Stomach (tissue), 8 donors: ENCODE measurements at regions not wholly inside any gene's neighbourhood (a gene's known extent, or its start where the extent isn't known, plus 50 kb on each side); places are given as distances from the start of the nearest gene placed in this dataset.

Experiments
- DNase-seq, 2 donors: peaks; one replicate each; pipeline versions ENCODE4 v3.0.0 to v3.0.0-alpha.2; 2013 to 2019
- H3K27ac ChIP-seq, 5 donors: fragments of 200-600 bp in 4 of 5; sonication (generic) in 4 of 5; one replicate each; pipeline ENCODE4 v1.5.1; 2013 to 2019; ENCODE audit warnings: mild to moderate bottlenecking in 1 of 5, moderate library complexity in 1 of 5
- H3K27me3 ChIP-seq, 3 donors: fragments of 200-600 bp; sonication (generic); one replicate each; pipeline ENCODE4 v1.5.1; 2017 to 2019; ENCODE audit warnings: mixed run types in 1 of 3
- H3K36me3 ChIP-seq, 4 donors: fragments of 200-600 bp; sonication (generic); 1 replicate in 3 of 4; 2 replicates in 1 of 4; pipeline ENCODE4 v1.5.1; 2016 to 2019
- H3K4me1 ChIP-seq, 4 donors: fragments of 200-600 bp; sonication (generic); one replicate each; pipeline ENCODE4 v1.5.1; 2016 to 2019
- H3K4me3 ChIP-seq, 4 donors: fragments of 200-600 bp; sonication (generic) in 3 of 4; one replicate each; pipeline ENCODE4 v1.5.1; 2016 to 2019; ENCODE audit warnings: mild to moderate bottlenecking in 1 of 4
- H3K9me3 ChIP-seq, 4 donors: fragments of 200-600 bp; sonication (generic); one replicate each; pipeline ENCODE4 v1.5.1; 2016 to 2019
- EP300 ChIP-seq: sonication (generic); formaldehyde crosslinking; IDR thresholded peaks from one replicate; pipeline ENCODE4 v1.6.1; 2017; ENCODE audit warnings: antibody characterized with exemption
- POLR2A ChIP-seq, 4 donors: fragments of 450-650 bp; IDR thresholded peaks; one replicate each; pipeline ENCODE4 v1.6.1; 2016; ENCODE audit warnings: antibody characterized with exemption in 4 of 4, control low read depth in 2 of 4, mild to moderate bottlenecking in 1 of 4, moderate library complexity in 1 of 4
- POLR2AphosphoS5 ChIP-seq, 3 donors: sonication (generic); formaldehyde crosslinking; IDR thresholded peaks; one replicate each; pipeline ENCODE4 v1.6.1; 2016; ENCODE audit warnings: antibody characterized with exemption in 3 of 3
- WGBS, 5 donors: extraction: QIAGEN DNeasy Blood & Tissue Kit in 3 of 5; methylation state at CpG; one replicate each; pipeline versions ENCODE4 v1.1.5 to v1.1.7; 2013 to 2018; 5-methylcytosine and 5-hydroxymethylcytosine counted together
- intact Hi-C: fragments of 100-400 bp; cut with DNase I; formaldehyde crosslinking; loops from one replicate; pipeline ENCODE4 v1.15.1; 2023; ENCODE audit warnings: low total_unique reads
- TF ChIP-seq, protein P1 (sequence below), 7 experiments: fragments of 450-650 bp in 4 of 7; fragments of 200-600 bp in 3 of 7; sonication (generic) in 3 of 7; IDR thresholded peaks; one replicate each; pipeline ENCODE4 v1.5.1; 2016 to 2019; ENCODE audit warnings: antibody characterized with exemption in 7 of 7, control low read depth in 2 of 7, mild to moderate bottlenecking in 1 of 7
- donor health status: healthy with polysubstance abuse.
- donor health status: Bipolar disorder and iron deficiency.
- donor health status: healthy.

DNA sequence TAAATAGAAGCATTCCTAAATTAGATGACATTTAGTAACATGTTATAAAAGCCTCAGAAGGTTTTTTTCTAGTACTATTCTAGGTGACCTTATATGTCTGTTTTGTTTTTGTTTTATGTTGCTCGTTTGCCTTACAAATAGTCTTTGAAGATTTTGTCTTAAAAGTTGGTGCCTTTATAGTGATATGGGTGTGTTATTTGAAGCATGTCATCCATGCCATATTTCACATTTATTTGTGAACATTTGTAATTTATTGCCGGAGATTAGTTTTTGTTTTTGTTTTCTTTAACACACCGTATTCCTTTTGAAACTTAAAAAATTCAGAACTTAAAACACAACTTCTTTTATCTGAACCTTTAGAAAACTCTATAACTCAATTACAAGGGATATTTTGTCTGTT lies 422.8 kb upstream of the PCDH9 start:
- TF ChIP-seq, protein P1, sequence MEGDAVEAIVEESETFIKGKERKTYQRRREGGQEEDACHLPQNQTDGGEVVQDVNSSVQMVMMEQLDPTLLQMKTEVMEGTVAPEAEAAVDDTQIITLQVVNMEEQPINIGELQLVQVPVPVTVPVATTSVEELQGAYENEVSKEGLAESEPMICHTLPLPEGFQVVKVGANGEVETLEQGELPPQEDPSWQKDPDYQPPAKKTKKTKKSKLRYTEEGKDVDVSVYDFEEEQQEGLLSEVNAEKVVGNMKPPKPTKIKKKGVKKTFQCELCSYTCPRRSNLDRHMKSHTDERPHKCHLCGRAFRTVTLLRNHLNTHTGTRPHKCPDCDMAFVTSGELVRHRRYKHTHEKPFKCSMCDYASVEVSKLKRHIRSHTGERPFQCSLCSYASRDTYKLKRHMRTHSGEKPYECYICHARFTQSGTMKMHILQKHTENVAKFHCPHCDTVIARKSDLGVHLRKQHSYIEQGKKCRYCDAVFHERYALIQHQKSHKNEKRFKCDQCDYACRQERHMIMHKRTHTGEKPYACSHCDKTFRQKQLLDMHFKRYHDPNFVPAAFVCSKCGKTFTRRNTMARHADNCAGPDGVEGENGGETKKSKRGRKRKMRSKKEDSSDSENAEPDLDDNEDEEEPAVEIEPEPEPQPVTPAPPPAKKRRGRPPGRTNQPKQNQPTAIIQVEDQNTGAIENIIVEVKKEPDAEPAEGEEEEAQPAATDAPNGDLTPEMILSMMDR (IDR thresholded peaks at IDR 0.05): no peak
- TF ChIP-seq EP300: no peak
- no peak for TF ChIP-seq POLR2AphosphoS5 (IDR thresholded peaks at IDR 0.05)
- no peak for TF ChIP-seq POLR2A (IDR thresholded peaks at IDR 0.05)
- WGBS, 5 donors: 64 to 78% (median 69%) methylated on average over 3 of the region's 3 CpGs
- Histone ChIP-seq H3K27me3 (no peaks in the 10 kb centered on the region), H3K4me3 (no peak overlapping the region), H3K9me3 (no peaks in the 10 kb centered on the region), H3K27ac (no peak overlapping the region), H3K36me3 (no peaks in the 10 kb centered on the region), H3K4me1 (no peaks in the 10 kb centered on the region)
- DNase-seq: no peak
- intact Hi-C loops: no loop called here

DNA sequence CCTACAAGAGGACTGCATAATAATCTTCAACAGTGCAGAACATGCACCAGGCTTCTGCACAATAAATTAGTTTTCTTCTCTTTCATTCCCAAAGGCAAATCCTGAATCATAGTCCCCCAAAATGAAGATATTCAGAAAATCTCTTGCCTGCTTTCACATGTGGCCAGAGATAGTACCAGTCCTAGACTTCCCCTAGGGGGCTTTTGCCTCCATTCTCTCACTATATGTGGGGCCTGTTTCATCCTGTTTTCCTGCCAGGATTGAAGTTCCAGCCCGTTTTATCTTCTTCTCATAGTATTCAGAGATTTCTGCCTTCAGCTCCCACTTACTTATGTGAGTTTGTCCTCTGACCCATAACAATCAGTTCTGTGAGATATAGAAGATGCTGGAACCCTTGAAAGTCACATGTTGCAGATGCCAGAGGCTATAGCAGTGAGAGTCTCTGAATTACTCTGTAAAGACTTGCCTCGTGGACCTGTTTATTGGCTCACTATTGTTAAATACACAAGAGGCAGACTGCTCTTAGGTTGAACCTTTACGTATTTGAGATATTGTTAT lies 421.9 kb upstream of the PCDH9 start:
- WGBS, 5 donors: 27 to 37% (median 31%) methylated on average over 3 of the region's 3 CpGs
- no peaks in the 10 kb centered on the region for H3K9me3 ChIP-seq
- H3K27ac ChIP-seq: no peak overlapping the region
- H3K4me1 ChIP-seq: no peaks in the 10 kb centered on the region
- H3K4me3 ChIP-seq: no peak overlapping the region
- intact Hi-C loops: no loop called here
- DNase-seq: no peak
- H3K36me3 ChIP-seq: no peaks in the 10 kb centered on the region
- TF ChIP-seq POLR2A (IDR thresholded peaks at IDR 0.05): no peak
- TF ChIP-seq POLR2AphosphoS5 (IDR thresholded peaks at IDR 0.05): no peak
- TF ChIP-seq EP300: no peak
- TF ChIP-seq, protein P1 (IDR thresholded peaks at IDR 0.05): no peak
- no peaks in the 10 kb centered on the region for H3K27me3 ChIP-seq

DNA sequence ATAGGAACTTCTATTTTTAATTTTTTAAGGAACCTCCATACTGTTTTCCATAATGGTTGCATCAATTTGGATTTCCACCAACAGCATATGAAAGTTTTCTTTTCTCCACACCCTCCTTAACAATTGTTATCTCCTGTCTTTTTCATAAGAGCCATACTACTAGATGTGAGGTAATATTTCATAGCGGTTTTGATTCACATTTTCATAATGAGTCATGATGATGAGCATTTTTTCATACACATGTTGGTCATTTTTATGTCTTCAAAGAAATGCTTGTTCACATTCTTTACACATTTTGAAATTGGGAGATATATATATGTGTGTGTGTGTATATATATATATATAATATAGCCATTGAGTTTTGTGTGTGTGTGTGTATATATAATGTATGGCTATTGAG lies 420.3 kb upstream of the PCDH9 start:
- no peaks in the 10 kb centered on the region for H3K4me1 ChIP-seq
- no peaks in the 10 kb centered on the region for H3K36me3 ChIP-seq
- H3K27me3 ChIP-seq: no peaks in the 10 kb centered on the region
- no peak overlapping the region for H3K4me3 ChIP-seq
- no peak for TF ChIP-seq POLR2A (IDR thresholded peaks at IDR 0.05)
- TF ChIP-seq, protein P1 (IDR thresholded peaks at IDR 0.05): no peak
- no peak for TF ChIP-seq POLR2AphosphoS5 (IDR thresholded peaks at IDR 0.05)
- no peak for TF ChIP-seq EP300
- DNase-seq: no peak
- H3K27ac ChIP-seq: no peak overlapping the region
- intact Hi-C loops: no loop called here
- H3K9me3 ChIP-seq: no peaks in the 10 kb centered on the region
- 85 to 94% (median 89%) methylated on average over 1 of the region's 1 CpG for WGBS, 5 donors

GRCh38 chr13:67645874-67646467 lies 415.8 kb upstream of the PCDH9 start:
- intact Hi-C loops: no loop called here
- WGBS, 5 donors: 63 to 72% (median 67%) methylated on average over 4 of the region's 4 CpGs
- TF ChIP-seq, protein P1 (IDR thresholded peaks at IDR 0.05): no peak
- Histone ChIP-seq H3K36me3 (no peaks in the 10 kb centered on the region), H3K9me3 (no peaks in the 10 kb centered on the region), H3K4me1 (no peaks in the 10 kb centered on the region), H3K27ac (no peak overlapping the region), H3K27me3 (no peaks in the 10 kb centered on the region), H3K4me3 (no peak overlapping the region)
- no peak for DNase-seq
